ENCODE measurements at regions not wholly inside any gene's neighbourhood (a gene's known extent, or its start where the extent isn't known, plus 50 kb on each side); places are given as distances from the start of the nearest gene placed in this dataset.

- TF ChIP-seq CTCF (IDR thresholded peaks at IDR 0.05) (no peak), EZH2 (IDR thresholded peaks at IDR 0.05) (no peak), EZH2phosphoT487 (IDR thresholded peaks at IDR 0.05) (no peak)
Measured at GRCh38 chr9:111096051-111096450, 57.8 kb upstream of the LPAR1 start.

Measured in neural progenitor cell (in vitro differentiated cells).